ENCODE measurements at regions not wholly inside any gene's neighbourhood (a gene's known extent, or its start where the extent isn't known, plus 50 kb on each side); places are given as distances from the start of the nearest gene placed in this dataset.
"Not testable (repeated sequence)": the region's sequence is repeated elsewhere in the genome, so short reads cannot be mapped to it uniquely, and the experiment has no call there.

- intact Hi-C loops (cut with DNase I): no loop called here
- H3K4me3 ChIP-seq: no peak overlapping the region
Measured at GRCh38 chr14:106067935-106068334, 541.6 kb downstream of the TMEM121 start.

DNA sequence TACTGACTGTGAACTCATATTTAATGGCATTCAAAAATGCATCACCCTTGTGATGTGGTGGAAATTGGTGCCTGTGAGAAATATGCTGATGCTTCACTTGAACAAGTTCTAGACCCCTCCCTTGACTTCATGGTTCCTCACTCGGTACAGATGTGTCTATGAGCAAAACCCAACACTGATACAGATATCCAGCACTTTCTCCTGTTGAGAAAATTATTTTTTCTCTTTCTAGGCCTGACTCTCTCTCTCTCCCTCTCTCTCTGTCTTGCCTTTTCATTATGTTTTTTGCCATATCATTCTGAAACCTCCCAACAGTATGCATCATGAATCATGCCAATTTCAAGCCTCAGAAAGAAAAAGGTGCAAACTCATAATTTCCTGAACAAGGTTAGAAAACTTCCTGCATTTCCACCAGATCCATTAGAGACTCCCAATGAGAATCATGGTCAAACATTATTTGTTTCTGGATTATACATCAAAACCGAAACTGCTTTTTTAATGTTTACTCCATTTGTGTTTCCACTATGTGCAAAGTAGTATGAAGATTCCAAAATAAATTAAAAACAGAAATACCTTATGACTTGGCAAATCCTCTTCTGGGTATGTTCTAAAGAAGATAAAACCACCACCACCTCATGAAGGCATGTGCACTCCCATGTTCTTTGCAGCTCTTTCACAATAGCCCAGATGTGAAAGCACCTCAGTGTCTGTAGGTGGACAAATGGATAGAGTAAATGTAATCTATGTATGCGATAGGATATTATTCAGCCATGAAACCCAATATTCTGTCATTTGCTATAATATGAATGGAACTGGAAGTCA lies 543.6 kb downstream of the TMEM121 start:
- no peak for DNase-seq (ENCODE audit: low spot score in 2 of 2)
- H3K36me3 ChIP-seq: no peaks in the 10 kb centered on the region
- H3K27ac ChIP-seq: no peak overlapping the region
- H3K27me3 ChIP-seq: no peaks in the 10 kb centered on the region
- H3K4me3 ChIP-seq: no peak overlapping the region
- intact Hi-C loops (cut with DNase I): no loop called here
- H3K9me3 ChIP-seq: no peaks in the 10 kb centered on the region
- no peak for TF ChIP-seq CTCF (IDR thresholded peaks at IDR 0.05)
- no peaks in the 10 kb centered on the region for H3K4me1 ChIP-seq

More at GRCh38 chr14:106067935-106068334, 541.6 kb downstream of the TMEM121 start:
- no peak for TF ChIP-seq CTCF (IDR thresholded peaks at IDR 0.05)
- no peak overlapping the region for H3K27ac ChIP-seq
- no peaks in the 10 kb centered on the region for H3K27me3 ChIP-seq
- no peaks in the 10 kb centered on the region for H3K9me3 ChIP-seq
- no peaks in the 10 kb centered on the region for H3K4me1 ChIP-seq
- no peak for DNase-seq (ENCODE audit: low spot score in 2 of 2)
- no peaks in the 10 kb centered on the region for H3K36me3 ChIP-seq

GRCh38 chr14:106080922-106081321 lies 554.5 kb downstream of the TMEM121 start:
- Histone ChIP-seq H3K27ac (no peak overlapping the region), H3K4me3 (no peak overlapping the region), H3K4me1 (no peaks in the 10 kb centered on the region), H3K9me3 (no peaks in the 10 kb centered on the region), H3K36me3 (no peaks in the 10 kb centered on the region), H3K27me3 (no peaks in the 10 kb centered on the region)
- TF ChIP-seq CTCF (IDR thresholded peaks at IDR 0.05): no peak
- intact Hi-C loops (cut with DNase I): no loop called here
- no peak for DNase-seq (ENCODE audit: low spot score in 2 of 2)

GRCh38 chr14:106081721-106082120 lies 555.3 kb downstream of the TMEM121 start:
- H3K9me3 ChIP-seq; H3K27me3 ChIP-seq; H3K36me3 ChIP-seq; H3K4me3 ChIP-seq; DNase-seq (ENCODE audit: low spot score in 2 of 2); H3K4me1 ChIP-seq; H3K27ac ChIP-seq; intact Hi-C loops (cut with DNase I): not testable (repeated sequence)

DNA sequence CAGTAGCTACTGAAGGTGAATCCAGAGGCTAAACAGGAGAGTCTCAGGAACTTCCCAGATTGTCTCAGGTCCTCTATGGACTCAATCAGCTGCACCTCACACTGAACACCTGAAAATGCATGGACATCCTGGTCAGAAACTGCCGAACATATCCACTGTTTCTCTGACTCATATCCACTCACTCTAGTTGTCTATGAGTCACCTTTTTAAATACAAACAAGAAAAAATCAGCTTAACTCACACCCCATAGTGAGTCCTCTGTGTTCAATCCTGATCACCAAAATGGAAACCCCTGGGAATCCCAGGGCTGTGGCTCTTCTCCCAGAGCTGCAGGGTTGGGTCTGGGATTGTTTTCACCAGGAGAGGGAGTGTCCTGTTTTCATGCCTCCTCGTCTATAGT lies 556.7 kb downstream of the TMEM121 start:
- DNase-seq (ENCODE audit: low spot score in 2 of 2): no peak
- Histone ChIP-seq H3K27ac (no peak overlapping the region), H3K27me3 (no peaks in the 10 kb centered on the region), H3K4me3 (no peak overlapping the region), H3K9me3 (no peaks in the 10 kb centered on the region), H3K36me3 (no peaks in the 10 kb centered on the region), H3K4me1 (no peaks in the 10 kb centered on the region)
- TF ChIP-seq CTCF (IDR thresholded peaks at IDR 0.05): no peak
- intact Hi-C loops (cut with DNase I): no loop called here

DNA sequence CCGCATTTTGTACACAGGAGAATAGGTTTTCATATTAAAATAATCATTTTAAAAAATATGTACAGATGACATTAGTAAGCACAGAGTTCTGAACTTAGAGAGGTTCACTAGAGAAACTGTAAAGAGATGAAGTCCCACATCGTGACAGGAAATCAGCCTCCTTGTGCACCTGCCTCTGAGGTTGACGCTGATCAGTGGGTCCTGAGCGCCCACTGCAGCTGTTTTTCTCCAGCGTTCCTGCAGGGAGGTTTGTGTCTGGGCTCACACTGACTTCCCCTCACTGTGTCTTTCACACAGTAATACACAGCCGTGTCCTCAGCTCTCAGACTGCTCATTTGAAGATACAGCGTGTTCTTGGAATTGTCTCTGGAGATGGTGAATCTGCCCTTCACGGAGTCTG lies 561.5 kb downstream of the TMEM121 start:
- DNase-seq (ENCODE audit: low spot score in 2 of 2): no peak
- no peaks in the 10 kb centered on the region for H3K4me1 ChIP-seq
- H3K4me3 ChIP-seq: no peak overlapping the region
- H3K9me3 ChIP-seq: no peaks in the 10 kb centered on the region
- no peaks in the 10 kb centered on the region for H3K27me3 ChIP-seq
- H3K36me3 ChIP-seq: no peaks in the 10 kb centered on the region
- no peak overlapping the region for H3K27ac ChIP-seq
- intact Hi-C loops (cut with DNase I): no loop called here
- TF ChIP-seq CTCF (IDR thresholded peaks at IDR 0.05): no peak

DNA sequence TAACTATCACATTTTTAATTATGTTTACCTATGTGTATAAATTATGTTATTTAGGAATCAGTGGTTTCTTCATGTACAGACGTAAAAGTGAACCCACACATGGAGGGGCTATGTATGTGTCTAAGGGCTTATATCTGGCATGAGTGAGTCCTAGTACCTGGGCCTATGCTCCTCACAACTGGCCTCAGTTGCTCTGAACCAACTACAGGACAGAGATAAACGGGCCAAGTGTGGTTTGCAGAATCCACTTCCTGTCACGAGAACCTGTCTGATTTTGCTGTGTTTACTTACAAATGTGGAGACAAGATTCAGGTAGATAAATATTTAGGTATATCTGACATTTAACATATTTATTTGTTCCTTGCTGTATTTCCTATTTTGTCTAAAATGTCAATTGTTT lies 562.5 kb downstream of the TMEM121 start:
- DNase-seq (ENCODE audit: low spot score in 2 of 2); H3K36me3 ChIP-seq; H3K9me3 ChIP-seq; intact Hi-C loops (cut with DNase I); H3K27ac ChIP-seq; H3K4me3 ChIP-seq; H3K4me1 ChIP-seq; H3K27me3 ChIP-seq: not testable (repeated sequence)

Measured in ascending aorta (tissue), 2 donors.